DOHH2 (cell line): ENCODE measurements at regions not wholly inside any gene's neighbourhood (a gene's known extent, or its start where the extent isn't known, plus 50 kb on each side); places are given as distances from the start of the nearest gene placed in this dataset.
"Not testable (repeated sequence)": the region's sequence is repeated elsewhere in the genome, so short reads cannot be mapped to it uniquely, and the experiment has no call there.

Experiments
- H3F3A ChIP-seq: fragments of 200-600 bp; sonication (generic), shearing (Covaris generic); 2 replicates; pipeline ENCODE4 v1.6.0; 2016; ENCODE audit warnings: antibody characterized with exemption, mild to moderate bottlenecking; ENCODE audit not compliant: control insufficient read depth, insufficient read depth
- H3K27ac ChIP-seq: fragments of 200-600 bp; sonication (generic); 2 replicates; pipeline ENCODE4 v1.5.1; 2014; ENCODE audit warnings: low read depth, mild to moderate bottlenecking, low read length, moderate library complexity
- H3K27me3 ChIP-seq: fragments of 200-600 bp; sonication (generic); 2 replicates; pipeline ENCODE4 v1.6.1; 2014; ENCODE audit warnings: mild to moderate bottlenecking, low read length, mixed read lengths; ENCODE audit not compliant: control insufficient read depth
- H3K36me3 ChIP-seq: fragments of 200-600 bp; sonication (generic); 2 replicates; pipeline ENCODE4 v1.6.1; 2014; ENCODE audit warnings: mild to moderate bottlenecking, low read length, moderate library complexity, mixed read lengths; ENCODE audit not compliant: control insufficient read depth
- H3K4me1 ChIP-seq: fragments of 200-600 bp; sonication (generic); 2 replicates; pipeline ENCODE4 v1.6.1; 2014; ENCODE audit warnings: mild to moderate bottlenecking, low read length, mixed read lengths; ENCODE audit not compliant: control insufficient read depth
- H3K4me2 ChIP-seq: fragments of 200-600 bp; sonication (generic); 2 replicates; pipeline ENCODE4 v1.6.0; 2014; ENCODE audit warnings: mild to moderate bottlenecking, low read length, moderate library complexity
- H3K4me3 ChIP-seq: fragments of 200-600 bp; sonication (generic); 2 replicates; pipeline ENCODE4 v1.5.1; 2014; ENCODE audit warnings: mild to moderate bottlenecking, low read length, mixed read lengths
- H3K79me2 ChIP-seq: fragments of 200-600 bp; sonication (generic); 2 replicates; pipeline ENCODE4 v1.6.1; 2014; ENCODE audit warnings: mild to moderate bottlenecking, low read length, mixed read lengths; ENCODE audit not compliant: control insufficient read depth
- H3K9me2 ChIP-seq: fragments of 200-600 bp; sonication (generic); replicated peaks from 2 replicates; pipeline ENCODE4 v1.6.1; 2014; ENCODE audit warnings: mild to moderate bottlenecking, low read length, mixed read lengths; ENCODE audit not compliant: control insufficient read depth
- H3K9me3 ChIP-seq: fragments of 200-600 bp; sonication (generic); 2 replicates; pipeline ENCODE4 v1.6.1; 2014; ENCODE audit warnings: antibody characterized with exemption, low read length, mixed read lengths; ENCODE audit not compliant: control insufficient read depth, insufficient read depth
- H4K20me1 ChIP-seq: fragments of 200-600 bp; sonication (generic); 2 replicates; pipeline ENCODE4 v1.6.0; 2014; ENCODE audit warnings: low read depth, mild to moderate bottlenecking, antibody characterized with exemption, low read length, moderate library complexity; ENCODE audit not compliant: control insufficient read depth, insufficient read depth

DNA sequence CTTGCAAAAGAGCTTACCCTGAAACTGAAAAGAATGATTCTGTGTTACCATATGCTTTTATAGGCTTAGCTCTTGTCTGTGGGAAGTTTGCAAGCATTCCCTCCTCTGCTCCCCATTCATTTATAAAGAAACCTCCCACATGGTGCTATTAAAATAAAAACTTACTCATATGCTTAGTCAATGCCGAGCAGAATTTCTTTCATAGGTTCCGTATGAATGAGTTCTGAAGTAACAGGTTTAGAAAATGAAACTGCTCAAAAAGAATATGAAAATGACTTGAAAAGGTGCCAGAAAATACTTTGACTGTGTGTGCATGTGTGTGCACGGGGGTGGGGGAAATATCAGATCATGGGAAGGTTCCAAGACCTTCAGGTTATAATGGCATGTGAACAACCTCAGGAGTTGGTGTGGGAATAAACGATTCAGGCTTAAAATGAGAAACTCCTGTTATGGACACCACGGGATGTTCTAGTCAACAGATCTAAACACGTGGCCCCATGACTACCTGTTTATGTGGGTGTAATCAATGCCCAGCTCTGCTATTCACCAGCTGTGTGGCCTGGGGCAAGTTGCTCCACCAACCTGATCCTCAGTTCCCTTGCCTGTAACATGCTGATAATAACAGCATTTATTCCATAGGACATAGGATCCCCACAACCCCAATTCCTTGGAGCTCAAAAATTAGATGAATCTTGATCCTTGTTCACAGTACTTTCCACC lies 293.7 kb upstream of the PLGLB1 start:
- not testable (repeated sequence) for H3K27me3 ChIP-seq, H3K9me2 ChIP-seq, H3K36me3 ChIP-seq, H4K20me1 ChIP-seq, H3F3A ChIP-seq, H3K79me2 ChIP-seq, H3K9me3 ChIP-seq
- H3K4me3 ChIP-seq = peak overlapping the region; percentile 35; the same call in 1 of the 2 replicates
- peak overlapping the region; percentile 47 for H3K4me2 ChIP-seq
- peaks cover 18% of the 10 kb centered on the region for H3K4me1 ChIP-seq
- H3K27ac ChIP-seq = 0 out of 2 replicates have a peak overlapping the region, but pooled peaks have one; percentile 35

DNA sequence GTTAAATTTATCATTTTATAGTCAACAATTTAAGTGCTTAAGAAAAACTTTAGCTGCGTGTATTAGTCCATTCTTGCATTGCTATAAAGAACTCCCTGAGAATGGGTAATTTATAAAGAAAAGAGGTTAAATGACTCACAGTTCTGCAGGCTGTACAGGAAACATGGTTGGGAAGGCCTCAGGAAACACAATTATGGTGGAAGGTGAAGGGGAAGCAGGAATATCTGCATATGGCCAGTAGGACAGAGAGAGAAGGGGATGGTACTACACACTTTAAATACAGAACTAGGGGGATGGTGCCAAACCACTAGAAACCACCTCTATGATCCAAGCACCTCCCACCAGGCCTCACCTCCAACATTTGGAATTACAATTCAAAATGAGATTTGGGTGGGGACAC lies 295.5 kb upstream of the PLGLB1 start:
- peaks cover 18% of the 10 kb centered on the region for H3K4me1 ChIP-seq
- not testable (repeated sequence) for H3K9me2 ChIP-seq, H4K20me1 ChIP-seq, H3F3A ChIP-seq, H3K27ac ChIP-seq, H3K4me2 ChIP-seq, H3K4me3 ChIP-seq, H3K27me3 ChIP-seq, H3K79me2 ChIP-seq, H3K9me3 ChIP-seq, H3K36me3 ChIP-seq

DNA sequence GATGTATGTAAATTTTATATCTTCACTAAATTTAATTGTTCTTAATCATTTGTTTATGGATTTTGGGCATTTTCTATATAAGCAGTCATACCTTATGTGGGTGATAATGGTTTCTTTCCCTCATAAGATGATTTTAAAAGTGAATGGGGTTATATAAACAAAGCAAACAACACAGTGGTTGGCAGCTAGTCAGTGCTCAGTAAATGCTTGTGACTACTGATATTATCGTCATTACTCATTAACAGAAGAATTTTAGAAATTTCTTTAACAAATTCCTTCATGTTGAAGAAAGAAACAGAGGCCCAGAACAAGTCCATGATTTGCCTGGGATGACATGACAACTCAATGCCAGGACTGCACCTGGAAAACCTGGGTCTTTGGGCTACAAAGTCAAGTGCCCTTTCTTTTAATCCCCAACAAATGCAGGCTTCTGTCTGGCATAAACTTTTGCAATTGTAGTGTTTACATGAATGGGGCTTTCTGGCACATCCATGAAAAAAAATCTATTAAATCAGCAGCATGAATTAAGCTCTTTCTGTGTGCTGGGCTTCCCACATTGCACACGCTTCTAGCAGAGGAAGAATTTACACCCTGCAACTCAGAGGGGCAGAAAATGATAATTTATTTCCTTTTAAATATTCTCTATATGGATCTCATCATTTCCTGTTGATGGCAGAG lies 297.3 kb upstream of the PLGLB1 start:
- H3F3A ChIP-seq, H3K79me2 ChIP-seq, H3K9me3 ChIP-seq, H3K36me3 ChIP-seq, H3K27ac ChIP-seq, H4K20me1 ChIP-seq, H3K4me3 ChIP-seq, H3K4me2 ChIP-seq, H3K9me2 ChIP-seq, H3K27me3 ChIP-seq: not testable (repeated sequence)
- H3K4me1 ChIP-seq = peaks cover 17% of the 10 kb centered on the region

DNA sequence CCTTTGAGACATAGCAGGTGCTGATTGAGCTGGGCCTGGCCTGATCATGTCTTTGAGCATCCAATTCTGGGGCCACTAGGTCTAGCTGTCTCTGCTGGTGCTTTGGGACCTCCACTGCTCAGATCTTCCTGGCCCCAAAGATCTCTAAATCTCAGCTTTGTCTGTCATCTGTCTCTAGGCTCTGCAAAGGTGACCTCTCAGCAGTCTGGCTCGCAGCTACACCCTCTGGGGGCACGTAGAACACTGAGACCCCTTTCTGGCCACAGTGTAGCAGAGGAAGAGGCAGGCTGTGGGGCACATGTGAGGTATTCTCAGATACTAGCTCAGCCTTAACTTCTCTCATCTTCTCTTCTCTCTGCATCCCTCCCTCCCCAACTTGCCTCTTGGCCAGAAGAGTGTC lies 298.1 kb upstream of the PLGLB1 start:
- not testable (repeated sequence) for H3K36me3 ChIP-seq, H4K20me1 ChIP-seq, H3K27ac ChIP-seq, H3K9me3 ChIP-seq, H3K27me3 ChIP-seq, H3K79me2 ChIP-seq, H3F3A ChIP-seq, H3K4me2 ChIP-seq, H3K4me1 ChIP-seq, H3K4me3 ChIP-seq, H3K9me2 ChIP-seq

DNA sequence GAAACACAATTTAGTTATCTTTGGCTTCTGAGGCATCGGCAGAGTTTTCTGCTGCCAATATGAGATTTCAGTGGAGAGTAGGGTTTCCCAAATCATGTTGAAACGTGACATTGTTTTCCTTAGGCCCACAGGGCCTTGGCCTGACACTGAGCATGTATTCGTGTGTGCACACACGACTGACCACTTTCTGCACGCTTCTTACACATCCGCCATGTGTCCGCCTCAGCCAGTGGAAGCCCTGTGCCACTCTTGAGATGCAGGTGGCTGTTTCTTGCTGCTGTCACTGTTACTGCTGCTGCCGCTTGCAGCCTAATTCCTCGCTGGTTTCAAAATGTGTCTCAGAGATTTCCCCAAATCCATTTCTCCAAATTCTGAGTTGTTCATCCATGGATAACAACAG lies 299.6 kb upstream of the PLGLB1 start:
- not testable (repeated sequence) for H4K20me1 ChIP-seq, H3K36me3 ChIP-seq, H3K4me2 ChIP-seq, H3F3A ChIP-seq, H3K79me2 ChIP-seq, H3K9me3 ChIP-seq, H3K4me1 ChIP-seq, H3K4me3 ChIP-seq, H3K9me2 ChIP-seq, H3K27me3 ChIP-seq, H3K27ac ChIP-seq

DNA sequence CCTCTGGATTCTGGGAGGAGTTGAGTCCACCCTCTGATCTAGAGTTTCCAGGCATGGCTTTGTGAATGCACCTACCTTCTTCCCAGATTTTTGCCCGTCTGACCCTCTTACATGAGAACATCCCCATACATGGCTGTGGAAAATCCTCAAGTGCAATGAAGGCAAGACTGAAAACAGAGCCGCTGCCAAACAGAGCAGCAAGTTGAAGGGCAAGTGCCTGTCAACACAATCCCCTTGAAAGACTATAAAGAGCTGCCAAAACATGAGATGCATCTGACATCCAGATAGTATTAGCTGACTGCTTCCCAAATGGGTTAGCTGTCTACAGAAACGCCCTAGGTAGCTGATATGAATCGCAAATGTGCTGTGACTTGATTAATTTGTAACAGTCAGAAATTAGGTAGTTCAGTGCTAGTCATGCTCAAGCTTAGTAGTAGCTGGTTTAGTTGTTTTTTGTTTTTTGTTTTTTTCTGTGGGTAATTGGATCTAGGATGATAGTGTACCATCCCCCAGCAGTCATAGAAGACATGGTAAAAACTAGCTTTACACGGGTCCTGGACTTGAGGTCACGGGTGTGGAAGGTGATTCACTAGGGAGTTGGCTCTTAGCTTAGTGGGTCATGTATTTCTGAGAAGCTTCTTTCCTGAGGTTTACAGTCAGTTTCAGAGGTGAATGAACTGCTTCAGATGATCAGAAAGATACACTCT lies 302.8 kb upstream of the PLGLB1 start:
- H3K79me2 ChIP-seq, H3K9me3 ChIP-seq, H3K27ac ChIP-seq, H3K4me2 ChIP-seq, H4K20me1 ChIP-seq, H3K9me2 ChIP-seq, H3K36me3 ChIP-seq, H3K4me3 ChIP-seq, H3K27me3 ChIP-seq, H3K4me1 ChIP-seq, H3F3A ChIP-seq: not testable (repeated sequence)

DNA sequence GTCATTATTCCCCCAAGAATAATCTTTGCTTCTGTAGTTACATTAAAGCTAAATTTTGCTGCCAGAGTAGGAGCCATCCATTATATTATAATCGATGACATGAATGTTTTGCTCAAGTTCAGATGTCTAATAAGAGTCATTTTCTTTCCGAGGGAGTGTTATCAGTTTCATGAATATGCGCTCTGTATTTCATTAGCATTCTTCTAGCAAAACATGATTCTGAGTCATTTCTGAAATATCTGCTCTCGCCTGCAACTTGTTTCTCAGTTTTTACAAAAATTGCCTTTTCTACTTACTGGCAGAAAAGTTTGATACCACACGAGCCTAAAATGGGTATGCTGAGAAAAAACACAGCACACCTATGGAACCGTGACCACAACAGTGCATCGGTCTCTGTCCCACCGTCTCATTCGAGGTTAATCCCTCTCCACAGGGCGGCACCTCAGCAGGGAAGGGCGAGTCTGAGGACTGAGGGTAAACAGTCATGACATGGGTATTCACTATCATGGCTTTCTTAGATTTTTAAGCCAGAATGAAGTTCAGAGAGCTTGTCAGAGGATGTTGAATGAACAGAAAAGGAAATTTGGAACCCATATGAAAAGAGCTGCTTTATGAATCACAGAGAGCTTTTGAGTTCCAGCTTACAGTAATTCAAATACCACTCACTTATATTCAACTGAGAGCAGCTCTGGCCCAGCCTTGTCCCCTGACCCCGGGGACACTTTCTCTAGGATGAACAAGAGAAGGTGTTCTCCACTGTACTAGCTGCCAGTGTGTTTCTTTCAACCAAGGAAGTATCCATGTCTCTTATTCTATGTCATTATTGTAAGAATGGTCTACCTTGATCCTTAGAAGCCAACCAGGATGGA lies 303.6 kb upstream of the PLGLB1 start:
- not testable (repeated sequence) for H3K4me1 ChIP-seq, H3K27ac ChIP-seq, H3K27me3 ChIP-seq, H3K79me2 ChIP-seq, H3K9me2 ChIP-seq, H3K4me2 ChIP-seq, H3K36me3 ChIP-seq, H4K20me1 ChIP-seq, H3K4me3 ChIP-seq, H3K9me3 ChIP-seq, H3F3A ChIP-seq
